GM06990 (cell line): ENCODE measurements at regions not wholly inside any gene's neighbourhood (a gene's known extent, or its start where the extent isn't known, plus 50 kb on each side); places are given as distances from the start of the nearest gene placed in this dataset.
"Not testable (repeated sequence)": the region's sequence is repeated elsewhere in the genome, so short reads cannot be mapped to it uniquely, and the experiment has no call there.

Experiments
- DNase-seq: peaks from one replicate; pipeline ENCODE4 v3.0.0-alpha.2; 2011; ENCODE audit not compliant: insufficient read length; ENCODE audit errors: extremely low read depth
- H3K27me3 ChIP-seq: replicated peaks from 2 replicates; pipeline ENCODE4 v1.6.0; 2011; ENCODE audit warnings: low read length; ENCODE audit not compliant: control insufficient read depth, insufficient read depth
- H3K36me3 ChIP-seq: 2 replicates; pipeline ENCODE4 v1.5.1; 2011; ENCODE audit warnings: low read length; ENCODE audit not compliant: control insufficient read depth, insufficient read depth
- H3K4me3 ChIP-seq: replicated peaks from 2 replicates; pipeline ENCODE4 v1.5.1; 2011; ENCODE audit warnings: low read depth, mild to moderate bottlenecking, control low read depth, low read length
- CTCF ChIP-seq: IDR thresholded peaks from 2 replicates; pipeline ENCODE4 v1.5.1; 2011; ENCODE audit warnings: low read length, control low read depth, mild to moderate bottlenecking, inconsistent platforms; ENCODE audit not compliant: insufficient read depth, poor library complexity, severe bottlenecking

GRCh38 chr10:65622608-65623007, 1303.2 kb upstream of the LRRTM3 start:
- DNase-seq, result no peak
- no peak for TF ChIP-seq CTCF
- Histone ChIP-seq H3K4me3 (no peak overlapping the region), H3K27me3 (no peaks in the 10 kb centered on the region), H3K36me3 (no peaks in the 10 kb centered on the region)

GRCh38 chr10:65628493-65629139, 1297.2 kb upstream of the LRRTM3 start:
- no peak overlapping the region for H3K4me3 ChIP-seq
- TF ChIP-seq CTCF, result no peak
- H3K36me3 ChIP-seq, result no peaks in the 10 kb centered on the region
- no peak for DNase-seq
- H3K27me3 ChIP-seq, result no peaks in the 10 kb centered on the region

- Histone ChIP-seq H3K36me3 (no peaks in the 10 kb centered on the region), H3K27me3 (no peaks in the 10 kb centered on the region), H3K4me3 (no peak overlapping the region)
- TF ChIP-seq CTCF, result no peak
- DNase-seq, result no peak
Observed at GRCh38 chr10:65660006-65660405, 1265.8 kb upstream of the LRRTM3 start.

- no peak for TF ChIP-seq CTCF
- Histone ChIP-seq H3K27me3 (no peaks in the 10 kb centered on the region), H3K4me3 (no peak overlapping the region), H3K36me3 (no peaks in the 10 kb centered on the region)
- no peak for DNase-seq
Observed at GRCh38 chr10:65670087-65670486, 1255.7 kb upstream of the LRRTM3 start.

- H3K4me3 ChIP-seq, H3K36me3 ChIP-seq, DNase-seq, H3K27me3 ChIP-seq: not testable (repeated sequence)
Observed at GRCh38 chr10:65670596-65670995, 1255.2 kb upstream of the LRRTM3 start.

GRCh38 chr10:65675236-65675635, 1250.6 kb upstream of the LRRTM3 start:
- TF ChIP-seq CTCF, result no peak
- DNase-seq, result no peak
- H3K27me3 ChIP-seq, result no peaks in the 10 kb centered on the region
- H3K36me3 ChIP-seq, result no peaks in the 10 kb centered on the region
- no peak overlapping the region for H3K4me3 ChIP-seq
